ENCODE measurements at regions not wholly inside any gene's neighbourhood (a gene's known extent, or its start where the extent isn't known, plus 50 kb on each side); places are given as distances from the start of the nearest gene placed in this dataset.

GRCh38 chr3:180828001-180828720 lies 84.3 kb upstream of the FXR1 start:
- no peak for ATAC-seq (ENCODE audit: low read depth)
- Histone ChIP-seq H3K9me3 (ENCODE audit: severe bottlenecking) (no peaks in the 10 kb centered on the region), H3K27ac (ENCODE audit: poor library complexity, severe bottlenecking) (no peak overlapping the region), H3K36me3 (ENCODE audit: low read depth) (no peaks in the 10 kb centered on the region), H3K4me3 (ENCODE audit: severe bottlenecking) (no peak overlapping the region), H3K27me3 (ENCODE audit: insufficient read depth, poor library complexity, severe bottlenecking) (no peaks in the 10 kb centered on the region), H3K4me1 (ENCODE audit: insufficient read depth, poor library complexity, severe bottlenecking) (no peaks in the 10 kb centered on the region)
- TF ChIP-seq, protein P1, sequence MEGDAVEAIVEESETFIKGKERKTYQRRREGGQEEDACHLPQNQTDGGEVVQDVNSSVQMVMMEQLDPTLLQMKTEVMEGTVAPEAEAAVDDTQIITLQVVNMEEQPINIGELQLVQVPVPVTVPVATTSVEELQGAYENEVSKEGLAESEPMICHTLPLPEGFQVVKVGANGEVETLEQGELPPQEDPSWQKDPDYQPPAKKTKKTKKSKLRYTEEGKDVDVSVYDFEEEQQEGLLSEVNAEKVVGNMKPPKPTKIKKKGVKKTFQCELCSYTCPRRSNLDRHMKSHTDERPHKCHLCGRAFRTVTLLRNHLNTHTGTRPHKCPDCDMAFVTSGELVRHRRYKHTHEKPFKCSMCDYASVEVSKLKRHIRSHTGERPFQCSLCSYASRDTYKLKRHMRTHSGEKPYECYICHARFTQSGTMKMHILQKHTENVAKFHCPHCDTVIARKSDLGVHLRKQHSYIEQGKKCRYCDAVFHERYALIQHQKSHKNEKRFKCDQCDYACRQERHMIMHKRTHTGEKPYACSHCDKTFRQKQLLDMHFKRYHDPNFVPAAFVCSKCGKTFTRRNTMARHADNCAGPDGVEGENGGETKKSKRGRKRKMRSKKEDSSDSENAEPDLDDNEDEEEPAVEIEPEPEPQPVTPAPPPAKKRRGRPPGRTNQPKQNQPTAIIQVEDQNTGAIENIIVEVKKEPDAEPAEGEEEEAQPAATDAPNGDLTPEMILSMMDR (IDR thresholded peaks at IDR 0.05; ENCODE audit: poor library complexity, severe bottlenecking) = no peak
- no peak for DNase-seq (ENCODE audit: low spot score)

DNA sequence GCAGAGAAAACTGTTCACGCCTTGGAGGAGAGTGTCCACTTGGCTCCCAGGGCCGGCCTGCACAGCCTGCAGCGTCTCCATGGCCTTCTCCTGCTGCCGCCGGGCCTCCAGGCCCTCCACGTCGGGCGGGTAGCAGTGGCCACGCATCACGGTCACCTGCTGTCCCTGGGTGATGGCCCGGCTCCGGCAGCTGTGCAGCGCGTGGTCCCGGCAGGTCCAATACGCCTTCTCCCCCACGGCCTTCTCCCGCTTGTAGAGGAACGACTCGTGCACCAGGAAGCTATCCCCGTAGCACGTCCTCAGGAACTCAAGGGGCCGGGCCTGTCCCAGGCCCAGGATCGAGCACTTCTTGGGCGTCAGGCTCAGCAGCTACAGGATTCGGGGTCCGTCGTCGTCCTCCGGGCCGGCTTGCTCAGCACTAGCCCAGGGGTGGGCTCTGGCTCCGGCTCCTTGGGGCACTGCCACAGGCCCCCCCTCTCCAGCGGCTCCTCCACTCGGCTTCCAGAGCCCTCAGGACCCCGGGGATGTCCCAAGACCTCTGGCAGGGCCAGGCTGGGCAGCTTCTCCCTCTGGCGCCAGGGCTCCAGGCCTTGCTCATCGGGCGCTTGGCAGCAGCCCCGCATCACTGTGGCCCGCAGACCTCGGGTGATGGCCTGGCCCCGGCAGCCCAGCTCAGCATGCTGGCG lies 83.6 kb upstream of the FXR1 start:
- no peaks in the 10 kb centered on the region for H3K4me1 ChIP-seq (ENCODE audit: insufficient read depth, poor library complexity, severe bottlenecking)
- no peaks in the 10 kb centered on the region for H3K27me3 ChIP-seq (ENCODE audit: insufficient read depth, poor library complexity, severe bottlenecking)
- DNase-seq (ENCODE audit: low spot score) (peak; percentile 56), ATAC-seq (ENCODE audit: low read depth) (no peak)
- no peaks in the 10 kb centered on the region for H3K9me3 ChIP-seq (ENCODE audit: severe bottlenecking)
- no peak overlapping the region for H3K27ac ChIP-seq (ENCODE audit: poor library complexity, severe bottlenecking)
- H3K4me3 ChIP-seq (ENCODE audit: severe bottlenecking) = no peak overlapping the region
- H3K36me3 ChIP-seq (ENCODE audit: low read depth) = no peaks in the 10 kb centered on the region
- TF ChIP-seq, protein P1 (IDR thresholded peaks at IDR 0.05; ENCODE audit: poor library complexity, severe bottlenecking) = no peak

- Histone ChIP-seq H3K4me3 (ENCODE audit: severe bottlenecking) (no peak overlapping the region), H3K9me3 (ENCODE audit: severe bottlenecking) (no peaks in the 10 kb centered on the region), H3K27me3 (ENCODE audit: insufficient read depth, poor library complexity, severe bottlenecking) (no peaks in the 10 kb centered on the region), H3K36me3 (ENCODE audit: low read depth) (no peaks in the 10 kb centered on the region), H3K27ac (ENCODE audit: poor library complexity, severe bottlenecking) (no peak overlapping the region), H3K4me1 (ENCODE audit: insufficient read depth, poor library complexity, severe bottlenecking) (no peaks in the 10 kb centered on the region)
- DNase-seq (ENCODE audit: low spot score) (no peak), ATAC-seq (ENCODE audit: low read depth) (no peak)
- TF ChIP-seq, protein P1 (IDR thresholded peaks at IDR 0.05; ENCODE audit: poor library complexity, severe bottlenecking) = no peak
These were observed 82.8 kb upstream of the FXR1 start for GRCh38 chr3:180829409-180830405.

DNA sequence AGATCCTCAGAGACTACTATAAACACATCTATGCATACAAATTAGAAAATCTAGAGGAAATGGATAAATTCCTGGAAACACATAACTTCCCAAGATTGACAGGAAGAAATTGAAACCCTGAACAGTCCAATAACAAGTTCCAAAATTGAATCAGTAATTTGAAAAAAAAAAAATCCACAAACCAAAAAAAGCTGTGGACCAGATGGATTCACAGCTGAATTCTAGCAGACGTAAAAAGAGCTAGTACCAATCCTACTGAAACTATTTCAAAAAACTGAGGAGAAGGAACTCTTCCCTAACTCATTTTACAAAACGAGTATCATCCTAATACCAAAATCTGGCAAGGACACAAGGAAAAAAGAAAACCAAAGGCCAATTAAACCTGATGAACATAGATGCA lies 77.0 kb upstream of the FXR1 start:
- DNase-seq (ENCODE audit: low spot score) = no peak
- no peaks in the 10 kb centered on the region for H3K4me1 ChIP-seq (ENCODE audit: insufficient read depth, poor library complexity, severe bottlenecking)
- no peaks in the 10 kb centered on the region for H3K36me3 ChIP-seq (ENCODE audit: low read depth)
- H3K4me3 ChIP-seq (ENCODE audit: severe bottlenecking) = no peak overlapping the region
- TF ChIP-seq, protein P1 (IDR thresholded peaks at IDR 0.05; ENCODE audit: poor library complexity, severe bottlenecking) = no peak
- no peak for ATAC-seq (ENCODE audit: low read depth)
- no peaks in the 10 kb centered on the region for H3K9me3 ChIP-seq (ENCODE audit: severe bottlenecking)
- H3K27ac ChIP-seq (ENCODE audit: poor library complexity, severe bottlenecking) = no peak overlapping the region
- no peaks in the 10 kb centered on the region for H3K27me3 ChIP-seq (ENCODE audit: insufficient read depth, poor library complexity, severe bottlenecking)
